GM12892 (cell line): ENCODE measurements at regions not wholly inside any gene's neighbourhood (a gene's known extent, or its start where the extent isn't known, plus 50 kb on each side); places are given as distances from the start of the nearest gene placed in this dataset.

Source experiments
- POLR2A ChIP-seq: IDR thresholded peaks from 2 replicates; pipeline ENCODE4 v1.6.1; 2011; ENCODE audit warnings: low read depth, low read length, control low read depth
- POLR2AphosphoS5 ChIP-seq: IDR thresholded peaks from 2 replicates; pipeline ENCODE4 v1.6.1; 2011; ENCODE audit warnings: low read depth, low read length, control low read depth
- TAF1 ChIP-seq: IDR thresholded peaks from 2 replicates; pipeline ENCODE4 v1.6.1; 2011; ENCODE audit warnings: low read depth, mild to moderate bottlenecking, control low read depth, low read length, borderline replicate concordance

GRCh38 chr5:107270561-107270960, 400.2 kb downstream of the EFNA5 start:
- TF ChIP-seq TAF1 (no peak), POLR2A (no peak), POLR2AphosphoS5 (no peak)
